SU-DHL-6 (cell line): ENCODE measurements at regions not wholly inside any gene's neighbourhood (a gene's known extent, or its start where the extent isn't known, plus 50 kb on each side); places are given as distances from the start of the nearest gene placed in this dataset.

Experiments used
- CTCF ChIP-seq: fragments of 200-600 bp; sonication (generic); IDR thresholded peaks from one replicate; pipeline ENCODE4 v1.5.1; 2017; ENCODE audit warnings: antibody characterized with exemption, mild to moderate bottlenecking, low read length, moderate library complexity; ENCODE audit not compliant: insufficient read depth, poor library complexity, severe bottlenecking
- EZH2phosphoT487 ChIP-seq: fragments of 200-600 bp; sonication (generic), shearing (Covaris generic); conservative IDR thresholded peaks from 2 replicates; pipeline ENCODE4 v1.6.1; 2018; ENCODE audit warnings: mild to moderate bottlenecking, antibody characterized with exemption, low read length, moderate library complexity, mixed read lengths

- TF ChIP-seq CTCF (no peak), EZH2phosphoT487 (no peak)
Measured at GRCh38 chr6:81683912-81684311, 68.6 kb downstream of the TENT5A start.
